SK-N-SH treated with all-trans-retinoic acid at 6 μM for 48 hours (cell line): ENCODE measurements at regions not wholly inside any gene's neighbourhood (a gene's known extent, or its start where the extent isn't known, plus 50 kb on each side); places are given as distances from the start of the nearest gene placed in this dataset.

ENCODE experiments used
- ESRRG ChIP-seq: fragments of 250-450 bp; sonication (Bioruptor Pico); IDR thresholded peaks from 2 replicates; pipeline ENCODE4 v1.6.1; 2021; ENCODE audit warnings: mild to moderate bottlenecking
- GLIS3 ChIP-seq: fragments of 250-450 bp; sonication (Bioruptor Pico); IDR thresholded peaks from 2 replicates; pipeline ENCODE4 v1.5.0; 2020; ENCODE audit warnings: mild to moderate bottlenecking, moderate library complexity
- PPARA ChIP-seq: fragments of 250-450 bp; sonication (Bioruptor Pico); IDR thresholded peaks from 2 replicates; pipeline ENCODE4 v1.5.0; 2020; ENCODE audit warnings: mild to moderate bottlenecking, borderline replicate concordance
- RARB ChIP-seq: fragments of 250-450 bp; sonication (Bioruptor Pico); IDR thresholded peaks from 2 replicates; pipeline ENCODE4 v1.8.0; 2021; ENCODE audit warnings: mild to moderate bottlenecking, moderate library complexity
- SNAI2 ChIP-seq: fragments of 250-450 bp; sonication (Bioruptor Pico); IDR thresholded peaks from 2 replicates; pipeline ENCODE4 v1.5.0; 2020; ENCODE audit warnings: mild to moderate bottlenecking, moderate library complexity
- TCF4 ChIP-seq: fragments of 250-450 bp; sonication (Bioruptor Pico); IDR thresholded peaks from 2 replicates; pipeline ENCODE4 v1.8.0; 2021; ENCODE audit warnings: mild to moderate bottlenecking, moderate library complexity, borderline replicate concordance
- ZC3H10 ChIP-seq: fragments of 250-450 bp; sonication (Bioruptor Pico); IDR thresholded peaks from 2 replicates; pipeline ENCODE4 v1.5.1; 2021; ENCODE audit warnings: mild to moderate bottlenecking, moderate library complexity
- ZFP30 ChIP-seq: fragments of 450-650 bp; formaldehyde crosslinking; IDR thresholded peaks from 2 replicates; pipeline ENCODE4 v1.5.0; 2022; ENCODE audit warnings: mild to moderate bottlenecking, moderate library complexity
- ZNF565 ChIP-seq: fragments of 450-650 bp; formaldehyde crosslinking; conservative IDR thresholded peaks from 2 replicates; pipeline ENCODE4 v1.5.0; 2020; ENCODE audit warnings: low read depth, mild to moderate bottlenecking, moderate library complexity
- ZNF70 ChIP-seq: fragments of 450-650 bp; formaldehyde crosslinking; IDR thresholded peaks from 2 replicates; pipeline ENCODE4 v1.5.0; 2020; ENCODE audit warnings: mild to moderate bottlenecking, moderate library complexity
- ZNF8 ChIP-seq: fragments of 450-650 bp; formaldehyde crosslinking; IDR thresholded peaks from 2 replicates; pipeline ENCODE4 v1.5.0; 2020; ENCODE audit warnings: mild to moderate bottlenecking, moderate library complexity
- TF ChIP-seq, protein P1 (sequence below): fragments of 250-450 bp; sonication (Bioruptor Pico); IDR thresholded peaks from 2 replicates; pipeline ENCODE4 v1.8.0; 2020; ENCODE audit warnings: mild to moderate bottlenecking, moderate library complexity, borderline replicate concordance
- TF ChIP-seq, protein P2 (sequence below): fragments of 250-450 bp; sonication (Bioruptor Pico); IDR thresholded peaks from 2 replicates; pipeline ENCODE4 v1.5.0; 2020; ENCODE audit warnings: mild to moderate bottlenecking, moderate library complexity

DNA sequence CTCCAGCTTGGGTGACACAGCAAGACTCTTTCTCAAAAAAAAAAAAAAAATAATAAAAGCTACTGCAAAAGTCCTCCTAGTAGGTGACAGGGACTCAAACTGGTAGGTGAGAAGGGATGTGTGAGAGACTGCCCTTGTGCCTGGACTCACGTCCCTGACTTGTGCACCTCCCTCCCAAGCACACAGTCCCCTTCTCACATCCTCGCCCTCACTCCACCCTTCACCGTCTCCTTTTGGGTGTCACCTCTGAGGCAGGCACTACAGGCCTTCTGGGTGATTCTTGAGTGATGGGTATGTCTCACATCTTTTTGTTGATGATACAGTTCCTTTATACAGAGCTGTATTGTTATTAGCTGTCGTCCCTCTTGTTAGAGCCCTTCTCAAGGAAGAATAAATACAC is 170.5 kb downstream of the TM9SF2 start:
- TF ChIP-seq ZFP30 (no peak), ZC3H10 (CRISPR knock-in tag) (no peak), PPARA (CRISPR knock-in tag) (no peak), RARB (CRISPR knock-in tag) (no peak), ZNF70 (CRISPR knock-in tag) (no peak), ZNF8 (CRISPR knock-in tag) (no peak), ZNF565 (CRISPR knock-in tag) (no peak), GLIS3 (CRISPR knock-in tag) (no peak), TCF4 (CRISPR knock-in tag) (no peak), ESRRG (CRISPR knock-in tag) (no peak), SNAI2 (CRISPR knock-in tag) (no peak)
- TF ChIP-seq, protein P1, sequence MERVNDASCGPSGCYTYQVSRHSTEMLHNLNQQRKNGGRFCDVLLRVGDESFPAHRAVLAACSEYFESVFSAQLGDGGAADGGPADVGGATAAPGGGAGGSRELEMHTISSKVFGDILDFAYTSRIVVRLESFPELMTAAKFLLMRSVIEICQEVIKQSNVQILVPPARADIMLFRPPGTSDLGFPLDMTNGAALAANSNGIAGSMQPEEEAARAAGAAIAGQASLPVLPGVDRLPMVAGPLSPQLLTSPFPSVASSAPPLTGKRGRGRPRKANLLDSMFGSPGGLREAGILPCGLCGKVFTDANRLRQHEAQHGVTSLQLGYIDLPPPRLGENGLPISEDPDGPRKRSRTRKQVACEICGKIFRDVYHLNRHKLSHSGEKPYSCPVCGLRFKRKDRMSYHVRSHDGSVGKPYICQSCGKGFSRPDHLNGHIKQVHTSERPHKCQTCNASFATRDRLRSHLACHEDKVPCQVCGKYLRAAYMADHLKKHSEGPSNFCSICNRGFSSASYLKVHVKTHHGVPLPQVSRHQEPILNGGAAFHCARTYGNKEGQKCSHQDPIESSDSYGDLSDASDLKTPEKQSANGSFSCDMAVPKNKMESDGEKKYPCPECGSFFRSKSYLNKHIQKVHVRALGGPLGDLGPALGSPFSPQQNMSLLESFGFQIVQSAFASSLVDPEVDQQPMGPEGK, result no peak
- TF ChIP-seq, protein P2, sequence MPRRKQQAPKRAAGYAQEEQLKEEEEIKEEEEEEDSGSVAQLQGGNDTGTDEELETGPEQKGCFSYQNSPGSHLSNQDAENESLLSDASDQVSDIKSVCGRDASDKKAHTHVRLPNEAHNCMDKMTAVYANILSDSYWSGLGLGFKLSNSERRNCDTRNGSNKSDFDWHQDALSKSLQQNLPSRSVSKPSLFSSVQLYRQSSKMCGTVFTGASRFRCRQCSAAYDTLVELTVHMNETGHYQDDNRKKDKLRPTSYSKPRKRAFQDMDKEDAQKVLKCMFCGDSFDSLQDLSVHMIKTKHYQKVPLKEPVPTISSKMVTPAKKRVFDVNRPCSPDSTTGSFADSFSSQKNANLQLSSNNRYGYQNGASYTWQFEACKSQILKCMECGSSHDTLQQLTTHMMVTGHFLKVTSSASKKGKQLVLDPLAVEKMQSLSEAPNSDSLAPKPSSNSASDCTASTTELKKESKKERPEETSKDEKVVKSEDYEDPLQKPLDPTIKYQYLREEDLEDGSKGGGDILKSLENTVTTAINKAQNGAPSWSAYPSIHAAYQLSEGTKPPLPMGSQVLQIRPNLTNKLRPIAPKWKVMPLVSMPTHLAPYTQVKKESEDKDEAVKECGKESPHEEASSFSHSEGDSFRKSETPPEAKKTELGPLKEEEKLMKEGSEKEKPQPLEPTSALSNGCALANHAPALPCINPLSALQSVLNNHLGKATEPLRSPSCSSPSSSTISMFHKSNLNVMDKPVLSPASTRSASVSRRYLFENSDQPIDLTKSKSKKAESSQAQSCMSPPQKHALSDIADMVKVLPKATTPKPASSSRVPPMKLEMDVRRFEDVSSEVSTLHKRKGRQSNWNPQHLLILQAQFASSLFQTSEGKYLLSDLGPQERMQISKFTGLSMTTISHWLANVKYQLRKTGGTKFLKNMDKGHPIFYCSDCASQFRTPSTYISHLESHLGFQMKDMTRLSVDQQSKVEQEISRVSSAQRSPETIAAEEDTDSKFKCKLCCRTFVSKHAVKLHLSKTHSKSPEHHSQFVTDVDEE, result no peak
